ENCODE measurements at regions not wholly inside any gene's neighbourhood (a gene's known extent, or its start where the extent isn't known, plus 50 kb on each side); places are given as distances from the start of the nearest gene placed in this dataset.

DNA sequence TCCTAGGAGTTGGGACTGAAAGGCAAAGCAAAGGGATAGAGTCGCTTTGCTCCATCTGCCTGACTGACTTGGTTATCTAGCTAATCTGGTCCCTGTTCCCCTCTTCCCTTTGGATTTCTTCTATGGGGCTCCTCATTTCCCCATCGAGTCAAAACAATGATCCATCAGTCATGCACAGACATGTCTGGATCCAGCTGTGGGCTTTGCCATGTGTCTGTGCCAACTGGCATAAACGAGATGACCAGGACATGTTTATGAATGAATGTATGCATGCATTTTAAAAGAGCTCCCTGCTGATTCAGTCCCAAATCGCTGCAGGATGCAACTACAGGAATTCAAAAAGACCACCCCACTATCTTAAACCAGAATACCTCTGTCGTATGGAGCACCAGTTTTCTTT lies 122.0 kb downstream of the ARL4A start:
- TF ChIP-seq CTCF (IDR thresholded peaks at IDR 0.05 in 2 of 3, conservative IDR thresholded peaks at IDR 0.05 in 1 of 3; ENCODE audit: control insufficient read depth in 2 of 3, extremely low read depth in 1 of 3, insufficient read depth in 1 of 3, low read depth in 3 of 3, low read length in 3 of 3) (no peak), EZH2 (IDR thresholded peaks at IDR 0.05; ENCODE audit: borderline replicate concordance, control insufficient read depth, low read depth, low read length) (no peak), POLR2A (IDR thresholded peaks at IDR 0.05; ENCODE audit: low read depth, low read length) (no peak), NFYB (IDR thresholded peaks at IDR 0.05; ENCODE audit: insufficient read depth, low read depth, low read length) (no peak)

Measured in GM12878 (cell line).